A673 (cell line): ENCODE measurements at regions not wholly inside any gene's neighbourhood (a gene's known extent, or its start where the extent isn't known, plus 50 kb on each side); places are given as distances from the start of the nearest gene placed in this dataset.

ENCODE experiments used
- EZH2 ChIP-seq: fragments of 200-600 bp; sonication (generic); IDR thresholded peaks from 2 replicates; pipeline ENCODE4 v1.6.1; 2017; ENCODE audit warnings: borderline replicate concordance, low read depth, mild to moderate bottlenecking, mixed read lengths, antibody characterized with exemption, low read length; ENCODE audit not compliant: poor library complexity, severe bottlenecking
- TF ChIP-seq, protein P1 (sequence below): fragments of 300-800, 200-600 bp; sonication (generic); conservative IDR thresholded peaks from 2 replicates; pipeline ENCODE4 v1.5.1; 2017; ENCODE audit warnings: low read depth, mild to moderate bottlenecking, antibody characterized with exemption, low read length, moderate library complexity, mixed read lengths

GRCh38 chrX:15977644-15978043 is 123.0 kb upstream of the AP1S2 start:
- TF ChIP-seq, protein P1, sequence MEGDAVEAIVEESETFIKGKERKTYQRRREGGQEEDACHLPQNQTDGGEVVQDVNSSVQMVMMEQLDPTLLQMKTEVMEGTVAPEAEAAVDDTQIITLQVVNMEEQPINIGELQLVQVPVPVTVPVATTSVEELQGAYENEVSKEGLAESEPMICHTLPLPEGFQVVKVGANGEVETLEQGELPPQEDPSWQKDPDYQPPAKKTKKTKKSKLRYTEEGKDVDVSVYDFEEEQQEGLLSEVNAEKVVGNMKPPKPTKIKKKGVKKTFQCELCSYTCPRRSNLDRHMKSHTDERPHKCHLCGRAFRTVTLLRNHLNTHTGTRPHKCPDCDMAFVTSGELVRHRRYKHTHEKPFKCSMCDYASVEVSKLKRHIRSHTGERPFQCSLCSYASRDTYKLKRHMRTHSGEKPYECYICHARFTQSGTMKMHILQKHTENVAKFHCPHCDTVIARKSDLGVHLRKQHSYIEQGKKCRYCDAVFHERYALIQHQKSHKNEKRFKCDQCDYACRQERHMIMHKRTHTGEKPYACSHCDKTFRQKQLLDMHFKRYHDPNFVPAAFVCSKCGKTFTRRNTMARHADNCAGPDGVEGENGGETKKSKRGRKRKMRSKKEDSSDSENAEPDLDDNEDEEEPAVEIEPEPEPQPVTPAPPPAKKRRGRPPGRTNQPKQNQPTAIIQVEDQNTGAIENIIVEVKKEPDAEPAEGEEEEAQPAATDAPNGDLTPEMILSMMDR: no peak
- TF ChIP-seq EZH2: no peak
